SK-N-SH (cell line): ENCODE measurements at regions not wholly inside any gene's neighbourhood (a gene's known extent, or its start where the extent isn't known, plus 50 kb on each side); places are given as distances from the start of the nearest gene placed in this dataset.

Experiments used
- FOXM1 ChIP-seq: IDR thresholded peaks from 2 replicates; pipeline ENCODE4 v1.4.0; 2012; ENCODE audit warnings: low read depth, mild to moderate bottlenecking
- TF ChIP-seq, protein P1 (sequence below): fragments of 200-600 bp; sonication (generic); IDR thresholded peaks from 2 replicates; pipeline ENCODE4 v1.6.1; 2017; ENCODE audit warnings: antibody characterized with exemption, mild to moderate bottlenecking, moderate library complexity

DNA sequence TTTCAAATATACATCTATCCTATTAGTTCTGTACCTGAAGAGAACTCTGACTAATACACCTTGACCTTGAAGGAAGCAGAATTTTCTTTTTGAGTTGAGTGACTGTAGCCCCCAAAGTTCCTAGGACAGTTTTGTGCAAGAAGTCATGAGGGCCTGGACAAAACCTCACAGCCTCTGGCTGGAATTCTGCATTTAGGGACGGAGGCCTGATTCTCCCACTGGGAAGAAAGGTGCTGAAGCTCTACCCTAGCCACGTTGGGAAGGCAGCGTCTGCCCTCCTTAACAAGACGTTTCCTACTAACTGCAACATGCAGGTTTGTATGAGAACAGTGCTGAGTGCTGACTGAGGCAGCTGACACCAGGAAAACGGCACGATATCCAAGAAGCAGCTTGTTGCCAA, 74.4 kb upstream of the ZCCHC2 start:
- no peak for TF ChIP-seq FOXM1
- TF ChIP-seq, protein P1, sequence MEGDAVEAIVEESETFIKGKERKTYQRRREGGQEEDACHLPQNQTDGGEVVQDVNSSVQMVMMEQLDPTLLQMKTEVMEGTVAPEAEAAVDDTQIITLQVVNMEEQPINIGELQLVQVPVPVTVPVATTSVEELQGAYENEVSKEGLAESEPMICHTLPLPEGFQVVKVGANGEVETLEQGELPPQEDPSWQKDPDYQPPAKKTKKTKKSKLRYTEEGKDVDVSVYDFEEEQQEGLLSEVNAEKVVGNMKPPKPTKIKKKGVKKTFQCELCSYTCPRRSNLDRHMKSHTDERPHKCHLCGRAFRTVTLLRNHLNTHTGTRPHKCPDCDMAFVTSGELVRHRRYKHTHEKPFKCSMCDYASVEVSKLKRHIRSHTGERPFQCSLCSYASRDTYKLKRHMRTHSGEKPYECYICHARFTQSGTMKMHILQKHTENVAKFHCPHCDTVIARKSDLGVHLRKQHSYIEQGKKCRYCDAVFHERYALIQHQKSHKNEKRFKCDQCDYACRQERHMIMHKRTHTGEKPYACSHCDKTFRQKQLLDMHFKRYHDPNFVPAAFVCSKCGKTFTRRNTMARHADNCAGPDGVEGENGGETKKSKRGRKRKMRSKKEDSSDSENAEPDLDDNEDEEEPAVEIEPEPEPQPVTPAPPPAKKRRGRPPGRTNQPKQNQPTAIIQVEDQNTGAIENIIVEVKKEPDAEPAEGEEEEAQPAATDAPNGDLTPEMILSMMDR = no peak
